NCI-H69 (cell line): ENCODE measurements at regions not wholly inside any gene's neighbourhood (a gene's known extent, or its start where the extent isn't known, plus 50 kb on each side); places are given as distances from the start of the nearest gene placed in this dataset.

Experiments used
- DNase-seq: peaks from one replicate; lab custom pipeline; 2025; lab: John Stamatoyannopoulos, UW

GRCh38 chr20:23138682-23139081 lies 52.6 kb upstream of the CD93 start:
- no peak for DNase-seq

- DNase-seq: peak; percentile 46
Measured at GRCh38 chr20:23138226-23138625, 52.1 kb upstream of the CD93 start.

- DNase-seq: no peak
Measured at GRCh38 chr20:23136893-23137745, 51.0 kb upstream of the CD93 start.

- no peak for DNase-seq
Measured at GRCh38 chr20:23135449-23136420, 49.6 kb upstream of the CD93 start.
